ENCODE measurements at regions not wholly inside any gene's neighbourhood (a gene's known extent, or its start where the extent isn't known, plus 50 kb on each side); places are given as distances from the start of the nearest gene placed in this dataset.
"Not testable (repeated sequence)": the region's sequence is repeated elsewhere in the genome, so short reads cannot be mapped to it uniquely, and the experiment has no call there.

GRCh38 chr4:79850626-79851025, 222.4 kb downstream of the ANTXR2 start:
- DNase-seq = no peak

- DNase-seq = no peak
These were observed 224.7 kb downstream of the ANTXR2 start for GRCh38 chr4:79848329-79848728.

- no peak for DNase-seq
These were observed 225.6 kb downstream of the ANTXR2 start for GRCh38 chr4:79847411-79847810.

- no peak for DNase-seq
These were observed 230.9 kb downstream of the ANTXR2 start for GRCh38 chr4:79842162-79842561.

- DNase-seq = no peak
These were observed 239.2 kb downstream of the ANTXR2 start for GRCh38 chr4:79833857-79834256.

- DNase-seq = no peak
These were observed 241.1 kb downstream of the ANTXR2 start for GRCh38 chr4:79831701-79832514.

- DNase-seq = no peak
These were observed 241.9 kb downstream of the ANTXR2 start for GRCh38 chr4:79831119-79831528.

GRCh38 chr4:79827283-79827682, 245.7 kb downstream of the ANTXR2 start:
- no peak for DNase-seq

- DNase-seq = no peak
These were observed 249.8 kb downstream of the ANTXR2 start for GRCh38 chr4:79823148-79823763.

- DNase-seq = no peak
These were observed 252.6 kb downstream of the ANTXR2 start for GRCh38 chr4:79820427-79820826.

- not testable (repeated sequence) for DNase-seq
These were observed 265.1 kb downstream of the ANTXR2 start for GRCh38 chr4:79807933-79808332.

- DNase-seq = no peak
These were observed 275.0 kb downstream of the ANTXR2 start for GRCh38 chr4:79798047-79798446.

GRCh38 chr4:79796948-79797347, 276.1 kb downstream of the ANTXR2 start:
- DNase-seq = no peak

- DNase-seq = no peak
These were observed 284.1 kb downstream of the ANTXR2 start for GRCh38 chr4:79788884-79789283.

GRCh38 chr4:79780129-79780528, 292.9 kb downstream of the ANTXR2 start:
- DNase-seq = no peak

GRCh38 chr4:79772510-79772909, 300.5 kb downstream of the ANTXR2 start:
- no peak for DNase-seq

GRCh38 chr4:79764120-79764519, 308.9 kb downstream of the ANTXR2 start:
- no peak for DNase-seq

- no peak for DNase-seq
These were observed 309.4 kb downstream of the ANTXR2 start for GRCh38 chr4:79763486-79764075.

GRCh38 chr4:79759793-79760192, 313.2 kb downstream of the ANTXR2 start:
- DNase-seq = no peak

GRCh38 chr4:79757600-79757999, 315.4 kb downstream of the ANTXR2 start:
- no peak for DNase-seq

GRCh38 chr4:79756140-79756895, 316.7 kb downstream of the ANTXR2 start:
- no peak for DNase-seq

GRCh38 chr4:79748835-79749234, 324.2 kb downstream of the ANTXR2 start:
- DNase-seq = no peak

GRCh38 chr4:79747252-79747651, 325.8 kb downstream of the ANTXR2 start:
- DNase-seq = no peak

Data from EL (cell line).